ENCODE measurements at regions not wholly inside any gene's neighbourhood (a gene's known extent, or its start where the extent isn't known, plus 50 kb on each side); places are given as distances from the start of the nearest gene placed in this dataset.

DNA sequence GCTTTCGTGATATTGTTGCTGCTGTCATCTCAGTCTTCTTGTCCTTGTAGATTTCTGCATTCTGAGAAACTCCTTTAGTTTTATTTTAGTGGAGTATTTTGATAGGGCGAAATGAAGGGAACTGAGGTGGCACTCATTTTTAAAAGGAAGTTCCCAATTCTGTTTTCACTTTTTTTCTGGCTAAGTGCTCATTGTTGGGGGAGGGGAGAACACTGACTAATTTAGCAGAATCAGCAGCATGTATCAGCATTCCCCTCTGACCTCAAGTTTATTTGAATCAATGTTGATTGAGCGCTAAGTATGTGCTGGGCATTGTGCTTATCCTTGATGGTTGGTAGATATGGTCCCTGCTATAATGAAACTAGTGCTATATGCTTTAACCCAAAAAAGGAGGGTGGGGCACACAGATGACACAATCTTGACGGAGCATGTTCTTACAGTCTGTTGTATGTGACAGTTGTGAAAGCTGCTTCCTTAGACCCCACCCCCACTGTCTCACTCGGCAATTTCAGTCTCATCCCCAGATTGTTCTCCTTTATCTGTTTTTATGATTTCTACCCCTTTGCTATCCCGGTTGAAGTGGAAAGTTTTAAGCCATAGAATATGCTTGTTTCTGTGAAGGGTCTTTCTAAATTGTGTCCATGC, 262.4 kb downstream of the SOX4 start:
- Histone ChIP-seq H3K79me2 (ENCODE audit: control insufficient read depth, low read length) (no peaks in the 10 kb centered on the region), H3K4me2 (ENCODE audit: low read length) (no peak overlapping the region), H3K4me1 (ENCODE audit: control insufficient read depth, low read length) (no peaks in the 10 kb centered on the region), H3K9me3 (ENCODE audit: control insufficient read depth, insufficient read depth, low read length) (no peaks in the 10 kb centered on the region), H3K9me2 (replicated peaks; ENCODE audit: control insufficient read depth, low read length) (no peaks in the 10 kb centered on the region), H3K4me3 (ENCODE audit: low read length) (no peak overlapping the region), H3K27ac (ENCODE audit: low read depth, low read length) (no peak overlapping the region), H3F3A (ENCODE audit: control insufficient read depth, insufficient read depth) (no peaks in the 10 kb centered on the region), H3K27me3 (ENCODE audit: control insufficient read depth, low read length) (no peaks in the 10 kb centered on the region), H3K36me3 (ENCODE audit: control insufficient read depth, low read length) (no peaks in the 10 kb centered on the region), H4K20me1 (ENCODE audit: control insufficient read depth, insufficient read depth, low read depth, low read length) (no peaks in the 10 kb centered on the region)
- no peak for TF ChIP-seq EZH2phosphoT487 (IDR thresholded peaks at IDR 0.05; ENCODE audit: borderline replicate concordance, low read length)
- TF ChIP-seq, protein P1, sequence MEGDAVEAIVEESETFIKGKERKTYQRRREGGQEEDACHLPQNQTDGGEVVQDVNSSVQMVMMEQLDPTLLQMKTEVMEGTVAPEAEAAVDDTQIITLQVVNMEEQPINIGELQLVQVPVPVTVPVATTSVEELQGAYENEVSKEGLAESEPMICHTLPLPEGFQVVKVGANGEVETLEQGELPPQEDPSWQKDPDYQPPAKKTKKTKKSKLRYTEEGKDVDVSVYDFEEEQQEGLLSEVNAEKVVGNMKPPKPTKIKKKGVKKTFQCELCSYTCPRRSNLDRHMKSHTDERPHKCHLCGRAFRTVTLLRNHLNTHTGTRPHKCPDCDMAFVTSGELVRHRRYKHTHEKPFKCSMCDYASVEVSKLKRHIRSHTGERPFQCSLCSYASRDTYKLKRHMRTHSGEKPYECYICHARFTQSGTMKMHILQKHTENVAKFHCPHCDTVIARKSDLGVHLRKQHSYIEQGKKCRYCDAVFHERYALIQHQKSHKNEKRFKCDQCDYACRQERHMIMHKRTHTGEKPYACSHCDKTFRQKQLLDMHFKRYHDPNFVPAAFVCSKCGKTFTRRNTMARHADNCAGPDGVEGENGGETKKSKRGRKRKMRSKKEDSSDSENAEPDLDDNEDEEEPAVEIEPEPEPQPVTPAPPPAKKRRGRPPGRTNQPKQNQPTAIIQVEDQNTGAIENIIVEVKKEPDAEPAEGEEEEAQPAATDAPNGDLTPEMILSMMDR (IDR thresholded peaks at IDR 0.05; ENCODE audit: low read depth, low read length, poor library complexity, severe bottlenecking): no peak

- no peaks in the 10 kb centered on the region for H3F3A ChIP-seq (ENCODE audit: control insufficient read depth, insufficient read depth)
- no peaks in the 10 kb centered on the region for H3K9me2 ChIP-seq (replicated peaks; ENCODE audit: control insufficient read depth, low read length)
- H4K20me1 ChIP-seq (ENCODE audit: control insufficient read depth, insufficient read depth, low read depth, low read length): no peaks in the 10 kb centered on the region
- H3K9me3 ChIP-seq (ENCODE audit: control insufficient read depth, insufficient read depth, low read length): no peaks in the 10 kb centered on the region
- H3K4me2 ChIP-seq (ENCODE audit: low read length): no peak overlapping the region
- no peaks in the 10 kb centered on the region for H3K4me1 ChIP-seq (ENCODE audit: control insufficient read depth, low read length)
- no peaks in the 10 kb centered on the region for H3K36me3 ChIP-seq (ENCODE audit: control insufficient read depth, low read length)
- H3K27me3 ChIP-seq (ENCODE audit: control insufficient read depth, low read length): no peaks in the 10 kb centered on the region
- no peak overlapping the region for H3K4me3 ChIP-seq (ENCODE audit: low read length)
- no peak for TF ChIP-seq EZH2phosphoT487 (IDR thresholded peaks at IDR 0.05; ENCODE audit: borderline replicate concordance, low read length)
- TF ChIP-seq, protein P1 (IDR thresholded peaks at IDR 0.05; ENCODE audit: low read depth, low read length, poor library complexity, severe bottlenecking): no peak
- no peaks in the 10 kb centered on the region for H3K79me2 ChIP-seq (ENCODE audit: control insufficient read depth, low read length)
- H3K27ac ChIP-seq (ENCODE audit: low read depth, low read length): no peak overlapping the region
Observed at GRCh38 chr6:21856456-21856825, 262.9 kb downstream of the SOX4 start.

- H3K4me2 ChIP-seq (ENCODE audit: low read length): no peak overlapping the region
- no peaks in the 10 kb centered on the region for H3K9me3 ChIP-seq (ENCODE audit: control insufficient read depth, insufficient read depth, low read length)
- H3K27ac ChIP-seq (ENCODE audit: low read depth, low read length): no peak overlapping the region
- no peaks in the 10 kb centered on the region for H3K9me2 ChIP-seq (replicated peaks; ENCODE audit: control insufficient read depth, low read length)
- no peaks in the 10 kb centered on the region for H3F3A ChIP-seq (ENCODE audit: control insufficient read depth, insufficient read depth)
- no peaks in the 10 kb centered on the region for H3K4me1 ChIP-seq (ENCODE audit: control insufficient read depth, low read length)
- H3K4me3 ChIP-seq (ENCODE audit: low read length): no peak overlapping the region
- no peaks in the 10 kb centered on the region for H3K79me2 ChIP-seq (ENCODE audit: control insufficient read depth, low read length)
- no peak for TF ChIP-seq EZH2phosphoT487 (IDR thresholded peaks at IDR 0.05; ENCODE audit: borderline replicate concordance, low read length)
- TF ChIP-seq, protein P1 (IDR thresholded peaks at IDR 0.05; ENCODE audit: low read depth, low read length, poor library complexity, severe bottlenecking): no peak
- no peaks in the 10 kb centered on the region for H3K36me3 ChIP-seq (ENCODE audit: control insufficient read depth, low read length)
- no peaks in the 10 kb centered on the region for H3K27me3 ChIP-seq (ENCODE audit: control insufficient read depth, low read length)
- H4K20me1 ChIP-seq (ENCODE audit: control insufficient read depth, insufficient read depth, low read depth, low read length): no peaks in the 10 kb centered on the region
Observed at GRCh38 chr6:21856844-21857243, 263.3 kb downstream of the SOX4 start.

Measured in DOHH2 (cell line).